ENCODE measurements at regions not wholly inside any gene's neighbourhood (a gene's known extent, or its start where the extent isn't known, plus 50 kb on each side); places are given as distances from the start of the nearest gene placed in this dataset.

- no peak for DNase-seq (ENCODE audit: low read depth, low spot score)
- POLR2A ChIA-PET = no interaction called here
- no peak overlapping the region for H3K4me3 ChIP-seq (ENCODE audit: low read depth in 2 of 2, low read length in 2 of 2)
- H3K9me3 ChIP-seq (ENCODE audit: control insufficient read depth, insufficient read depth, low read depth, low read length) = no peaks in the 10 kb centered on the region; the same call in 1 of the 2 replicates
- H3K27ac ChIP-seq (ENCODE audit: low read length) = no peak overlapping the region
- in situ Hi-C loops (cut with HindIII; ENCODE audit: low pct_unique_long_range_greater_than_20kb, low sequenced_read_pairs) (no loop called here), intact Hi-C loops (cut with micrococcal nuclease; ENCODE audit: unreplicated experiment) (no loop called here)
- CTCF ChIA-PET = no interaction called here
- no peak for ATAC-seq
- H3K36me3 ChIP-seq (ENCODE audit: control insufficient read depth, insufficient read depth, low read length) = no peaks in the 10 kb centered on the region
- no TSS peak for BruUV-seq (replicated peaks)
- no peaks in the 10 kb centered on the region for H3K4me1 ChIP-seq (ENCODE audit: control insufficient read depth, insufficient read depth, low read length)
- H3K27me3 ChIP-seq (ENCODE audit: control insufficient read depth, insufficient read depth, low read length) = no peaks in the 10 kb centered on the region
- no peak for TF ChIP-seq SIN3A (IDR thresholded peaks at IDR 0.05; ENCODE audit: borderline replicate concordance, insufficient read depth, low read depth, low read length)
- TF ChIP-seq REST (IDR thresholded peaks at IDR 0.05; ENCODE audit: insufficient read depth in 1 of 2, low read depth in 2 of 2, low read length in 1 of 2) = no peak
- no peak for TF ChIP-seq POLR2AphosphoS5 (IDR thresholded peaks at IDR 0.05; ENCODE audit: low read depth, low read length)
- no peak for TF ChIP-seq CTCF (IDR thresholded peaks at IDR 0.05)
- no peak for TF ChIP-seq TCF7L2 (IDR thresholded peaks at IDR 0.05; ENCODE audit: low read depth, low read length)
Observed at GRCh38 chr6:103910018-103910417, 949.7 kb downstream of the HACE1 start.

- ATAC-seq (no peak), DNase-seq (ENCODE audit: low read depth, low spot score) (no peak)
- POLR2A ChIA-PET = interaction anchor here (0.8 kb wide), 1 partner anchor 85 kb away, joined by 8 read pairs; no protein-coding TSS in a partner anchor
- intact Hi-C loops (cut with micrococcal nuclease; ENCODE audit: unreplicated experiment) = no loop called here
- CTCF ChIA-PET = no interaction called here
- BruUV-seq (replicated peaks) = no TSS peak
- H3K9me3 ChIP-seq (ENCODE audit: control insufficient read depth, insufficient read depth, low read depth, low read length) = no peaks in the 10 kb centered on the region; the same call in 1 of the 2 replicates
- in situ Hi-C loops (cut with HindIII; ENCODE audit: low pct_unique_long_range_greater_than_20kb, low sequenced_read_pairs) = no loop called here
- no peak overlapping the region for H3K27ac ChIP-seq (ENCODE audit: low read length)
- H3K36me3 ChIP-seq (ENCODE audit: control insufficient read depth, insufficient read depth, low read length) = no peaks in the 10 kb centered on the region
- H3K27me3 ChIP-seq (ENCODE audit: control insufficient read depth, insufficient read depth, low read length) = no peaks in the 10 kb centered on the region
- H3K4me3 ChIP-seq (ENCODE audit: low read depth in 2 of 2, low read length in 2 of 2) = no peak overlapping the region
- TF ChIP-seq SIN3A (IDR thresholded peaks at IDR 0.05; ENCODE audit: borderline replicate concordance, insufficient read depth, low read depth, low read length) = no peak
- no peak for TF ChIP-seq TCF7L2 (IDR thresholded peaks at IDR 0.05; ENCODE audit: low read depth, low read length)
- no peak for TF ChIP-seq CTCF (IDR thresholded peaks at IDR 0.05)
- TF ChIP-seq POLR2AphosphoS5 (IDR thresholded peaks at IDR 0.05; ENCODE audit: low read depth, low read length) = no peak
- no peak for TF ChIP-seq REST (IDR thresholded peaks at IDR 0.05; ENCODE audit: insufficient read depth in 1 of 2, low read depth in 2 of 2, low read length in 1 of 2)
- no peaks in the 10 kb centered on the region for H3K4me1 ChIP-seq (ENCODE audit: control insufficient read depth, insufficient read depth, low read length)
Observed at GRCh38 chr6:103908898-103909297, 950.8 kb downstream of the HACE1 start.

All from Panc1 (cell line).